ENCODE measurements at regions not wholly inside any gene's neighbourhood (a gene's known extent, or its start where the extent isn't known, plus 50 kb on each side); places are given as distances from the start of the nearest gene placed in this dataset.

GRCh38 chr1:192927496-192927895 lies 118.7 kb downstream of the RGS2 start:
- no peak for DNase-seq (ENCODE audit: low read depth)
- no peak overlapping the region for H3K4me3 ChIP-seq (ENCODE audit: low read depth, low read length)
- no peak for TF ChIP-seq CTCF (IDR thresholded peaks at IDR 0.05; ENCODE audit: insufficient read depth, low read depth, low read length, missing control alignments)

- DNase-seq (ENCODE audit: low read depth) = no peak
- TF ChIP-seq CTCF (IDR thresholded peaks at IDR 0.05; ENCODE audit: insufficient read depth, low read depth, low read length, missing control alignments) = no peak
- no peak overlapping the region for H3K4me3 ChIP-seq (ENCODE audit: low read depth, low read length)
These were observed 120.8 kb downstream of the RGS2 start for GRCh38 chr1:192929597-192929996.

GRCh38 chr1:192933744-192934143 lies 124.9 kb downstream of the RGS2 start:
- TF ChIP-seq CTCF (IDR thresholded peaks at IDR 0.05; ENCODE audit: insufficient read depth, low read depth, low read length, missing control alignments) = no peak
- no peak overlapping the region for H3K4me3 ChIP-seq (ENCODE audit: low read depth, low read length)
- DNase-seq (ENCODE audit: low read depth) = no peak

GRCh38 chr1:192936313-192937018 lies 122.7 kb downstream of the UCHL5 start:
- no peak for TF ChIP-seq CTCF (IDR thresholded peaks at IDR 0.05; ENCODE audit: insufficient read depth, low read depth, low read length, missing control alignments)
- H3K4me3 ChIP-seq (ENCODE audit: low read depth, low read length) = no peak overlapping the region
- no peak for DNase-seq (ENCODE audit: low read depth)

GRCh38 chr1:192937128-192937527 lies 122.0 kb downstream of the UCHL5 start:
- no peak for DNase-seq (ENCODE audit: low read depth)
- TF ChIP-seq CTCF (IDR thresholded peaks at IDR 0.05; ENCODE audit: insufficient read depth, low read depth, low read length, missing control alignments) = no peak
- H3K4me3 ChIP-seq (ENCODE audit: low read depth, low read length) = no peak overlapping the region

- no peak overlapping the region for H3K4me3 ChIP-seq (ENCODE audit: low read depth, low read length)
- no peak for DNase-seq (ENCODE audit: low read depth)
- no peak for TF ChIP-seq CTCF (IDR thresholded peaks at IDR 0.05; ENCODE audit: insufficient read depth, low read depth, low read length, missing control alignments)
These were observed 119.7 kb downstream of the UCHL5 start for GRCh38 chr1:192939440-192939839.

GRCh38 chr1:192940658-192941057 lies 118.5 kb downstream of the UCHL5 start:
- no peak for DNase-seq (ENCODE audit: low read depth)
- no peak overlapping the region for H3K4me3 ChIP-seq (ENCODE audit: low read depth, low read length)
- TF ChIP-seq CTCF (IDR thresholded peaks at IDR 0.05; ENCODE audit: insufficient read depth, low read depth, low read length, missing control alignments) = no peak

Data from GM12865 (cell line).